Memory B cell (primary cell): ENCODE measurements at regions not wholly inside any gene's neighbourhood (a gene's known extent, or its start where the extent isn't known, plus 50 kb on each side); places are given as distances from the start of the nearest gene placed in this dataset.

Experiments used
- ATAC-seq: fragments of 150-1000 bp; cut with Tn5 transposase; 2 replicates; pipeline ENCODE4 v1.10.0; 2021; ENCODE audit warnings: low read depth, mild to moderate bottlenecking, moderate library complexity
- DNase-seq, 2 donors: peaks; one replicate each; pipeline ENCODE4 v3.0.0; 2022; ENCODE audit warnings: low spot score in 2 of 2
- H3K27ac Mint-ChIP-seq: one replicate; pipeline ENCODE4 v1.8.0; 2022; ENCODE audit warnings: mild to moderate bottlenecking, moderate library complexity, mixed read lengths
- H3K27me3 Mint-ChIP-seq: one replicate; pipeline ENCODE4 v1.8.0; 2022; ENCODE audit warnings: mixed read lengths
- H3K36me3 Mint-ChIP-seq: one replicate; pipeline ENCODE4 v1.8.0; 2022; ENCODE audit warnings: mild to moderate bottlenecking, mixed read lengths
- H3K4me1 Mint-ChIP-seq: one replicate; pipeline ENCODE4 v1.8.0; 2022; ENCODE audit warnings: mixed read lengths
- H3K4me3 Mint-ChIP-seq: one replicate; pipeline ENCODE4 v1.8.0; 2022; ENCODE audit warnings: mild to moderate bottlenecking, moderate library complexity, mixed read lengths
- H3K9me3 Mint-ChIP-seq: one replicate; pipeline ENCODE4 v1.8.0; 2022; ENCODE audit warnings: mixed read lengths

DNA sequence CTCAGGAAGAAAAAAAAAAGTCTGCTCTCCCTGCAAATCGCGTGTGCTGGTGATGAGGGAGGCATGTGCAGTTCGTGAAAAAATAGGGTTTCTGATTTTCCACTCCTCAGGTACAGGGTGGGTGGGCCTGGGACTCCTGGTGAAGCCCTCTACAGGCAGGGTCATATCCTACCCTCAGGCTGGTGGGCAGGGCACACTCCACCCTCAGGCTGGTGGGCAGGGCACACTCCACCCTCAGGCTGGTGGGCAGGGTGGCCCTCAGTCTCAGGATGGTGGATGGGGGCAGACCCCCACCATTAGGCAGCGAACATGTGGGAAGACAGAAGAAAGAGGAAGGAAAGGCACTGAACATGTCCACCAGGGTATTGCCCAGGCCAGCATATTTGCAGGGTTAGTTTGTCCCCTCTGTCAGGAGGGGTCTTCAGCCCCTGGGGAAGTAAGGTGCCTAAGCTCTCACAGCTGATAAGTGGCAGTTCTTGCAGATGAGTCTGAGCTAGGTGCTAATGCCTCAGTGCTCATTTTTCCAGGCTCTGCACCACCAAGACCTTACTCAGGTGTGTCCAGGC is 95.2 kb upstream of the RAB6C start:
- ATAC-seq = no peak
- H3K4me1 Mint-ChIP-seq = no peaks in the 10 kb centered on the region
- DNase-seq = no peak
- no peak overlapping the region for H3K27ac Mint-ChIP-seq
- no peaks in the 10 kb centered on the region for H3K36me3 Mint-ChIP-seq
- H3K27me3 Mint-ChIP-seq = peaks cover 4% of the 10 kb centered on the region
- H3K4me3 Mint-ChIP-seq = no peak overlapping the region
- no peaks in the 10 kb centered on the region for H3K9me3 Mint-ChIP-seq

- ATAC-seq (no peak), DNase-seq (no peak)
- Mint-ChIP-seq H3K36me3 (no peaks in the 10 kb centered on the region), H3K27me3 (peaks cover 7% of the 10 kb centered on the region), H3K9me3 (no peaks in the 10 kb centered on the region), H3K27ac (no peak overlapping the region), H3K4me1 (no peaks in the 10 kb centered on the region), H3K4me3 (no peak overlapping the region)
Measured at GRCh38 chr2:129885735-129886134, 93.7 kb upstream of the RAB6C start.

GRCh38 chr2:129887688-129888266 is 91.7 kb upstream of the RAB6C start:
- no peak for DNase-seq
- H3K36me3 Mint-ChIP-seq = no peaks in the 10 kb centered on the region
- no peaks in the 10 kb centered on the region for H3K9me3 Mint-ChIP-seq
- ATAC-seq = no peak
- no peak overlapping the region for H3K27ac Mint-ChIP-seq
- H3K27me3 Mint-ChIP-seq = peaks cover 10% of the 10 kb centered on the region
- no peak overlapping the region for H3K4me3 Mint-ChIP-seq
- no peaks in the 10 kb centered on the region for H3K4me1 Mint-ChIP-seq

DNA sequence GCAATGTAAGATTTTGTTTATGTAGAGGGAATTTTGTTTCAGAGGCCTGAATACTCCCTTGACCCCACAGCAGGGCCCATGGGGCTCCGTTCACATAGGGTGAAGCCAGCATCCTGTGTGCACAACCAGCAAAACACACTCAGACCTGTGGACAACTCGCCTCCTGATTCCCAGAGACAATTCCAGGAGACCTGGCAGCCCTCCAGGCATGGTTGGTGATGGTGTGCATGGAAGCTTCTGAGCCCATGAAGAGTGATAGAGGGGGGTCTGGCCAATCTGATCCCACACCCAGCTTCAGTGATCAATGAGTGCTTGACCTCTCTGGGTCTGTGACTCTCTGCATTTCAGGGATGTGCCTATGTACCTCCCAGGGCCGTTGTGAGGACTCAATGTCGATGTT is 91.0 kb upstream of the RAB6C start:
- H3K27me3 Mint-ChIP-seq = peaks cover 10% of the 10 kb centered on the region

DNA sequence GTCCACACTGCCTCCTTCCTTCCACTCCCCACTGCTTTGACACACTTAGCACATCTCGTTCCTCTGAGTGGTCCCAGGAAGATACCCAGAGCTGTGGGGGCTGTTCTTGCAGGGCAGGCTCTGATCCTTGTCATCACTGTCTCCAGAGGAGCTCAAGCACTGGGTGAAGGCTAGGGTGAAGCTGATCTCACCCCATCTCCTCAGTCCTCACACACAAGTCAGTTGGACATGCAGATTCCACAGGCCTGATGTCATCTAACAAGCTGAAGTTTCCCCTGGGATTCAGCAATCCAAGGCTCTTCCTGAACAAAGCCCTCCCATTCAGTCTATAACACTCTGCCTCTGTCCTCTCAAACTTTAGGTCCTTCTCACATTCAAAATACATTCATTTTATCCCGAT is 90.6 kb upstream of the RAB6C start:
- DNase-seq = no peak
- H3K9me3 Mint-ChIP-seq = no peaks in the 10 kb centered on the region
- H3K36me3 Mint-ChIP-seq = no peaks in the 10 kb centered on the region
- H3K4me3 Mint-ChIP-seq = no peak overlapping the region
- no peak overlapping the region for H3K27ac Mint-ChIP-seq
- no peak for ATAC-seq
- H3K27me3 Mint-ChIP-seq = peaks cover 10% of the 10 kb centered on the region
- no peaks in the 10 kb centered on the region for H3K4me1 Mint-ChIP-seq

More for the DNA sequence above, 91.0 kb upstream of the RAB6C start:
- H3K4me3 Mint-ChIP-seq = no peak overlapping the region
- ATAC-seq = no peak
- no peaks in the 10 kb centered on the region for H3K9me3 Mint-ChIP-seq
- H3K4me1 Mint-ChIP-seq = no peaks in the 10 kb centered on the region
- no peak overlapping the region for H3K27ac Mint-ChIP-seq
- H3K36me3 Mint-ChIP-seq = no peaks in the 10 kb centered on the region
- DNase-seq = no peak

DNA sequence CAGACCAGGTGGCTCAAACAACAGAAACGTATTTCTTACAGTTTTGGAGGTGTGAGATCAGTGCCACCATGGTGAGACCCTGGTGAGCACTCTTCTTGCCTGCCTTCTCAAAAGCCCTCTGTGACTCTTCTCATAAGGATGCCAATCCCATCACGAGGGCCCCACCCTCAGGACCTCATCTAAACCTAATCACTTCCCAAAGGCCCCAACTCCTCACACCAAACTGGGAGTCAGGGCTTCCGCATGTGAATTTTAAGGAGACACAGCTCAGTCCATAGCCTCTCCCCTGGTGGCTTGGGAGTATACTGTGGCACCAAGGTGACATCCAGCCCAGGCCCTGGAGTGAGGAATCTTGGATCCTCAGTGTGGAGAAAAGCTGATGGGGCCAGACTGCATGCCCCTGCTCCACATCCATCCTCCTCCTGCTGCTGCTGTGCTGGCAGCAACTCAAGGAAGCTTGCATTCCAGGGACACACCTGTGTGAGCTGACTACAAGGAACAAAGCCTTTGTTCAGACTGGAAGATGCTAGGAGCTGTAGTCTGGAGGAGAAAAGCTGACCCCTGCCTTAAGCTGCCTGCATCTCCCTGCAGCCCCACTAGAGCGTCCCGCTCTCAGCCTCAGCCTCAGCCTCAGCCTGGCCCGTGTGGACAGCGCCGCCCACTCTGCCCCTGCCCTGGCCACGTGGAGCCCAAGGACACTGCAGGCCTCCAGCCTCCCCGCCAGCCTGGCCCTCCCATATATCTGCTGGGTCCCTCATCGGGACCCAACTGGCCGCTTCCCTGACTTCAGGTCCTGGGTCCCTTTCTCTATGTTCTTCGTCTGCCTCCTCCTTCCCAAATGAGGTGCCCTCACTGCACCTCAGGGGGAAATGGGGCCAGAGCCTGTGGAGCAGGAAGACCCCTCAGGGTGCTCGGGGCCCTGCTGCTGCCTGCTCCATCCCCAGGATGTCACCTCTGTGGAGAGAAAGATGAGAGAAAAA is 87.8 kb upstream of the RAB6C start:
- ATAC-seq = no peak
- Mint-ChIP-seq H3K9me3 (no peaks in the 10 kb centered on the region), H3K36me3 (no peaks in the 10 kb centered on the region), H3K27me3 (peaks cover 21% of the 10 kb centered on the region), H3K27ac (no peak overlapping the region), H3K4me3 (no peak overlapping the region), H3K4me1 (no peaks in the 10 kb centered on the region)
- DNase-seq = no peak

DNA sequence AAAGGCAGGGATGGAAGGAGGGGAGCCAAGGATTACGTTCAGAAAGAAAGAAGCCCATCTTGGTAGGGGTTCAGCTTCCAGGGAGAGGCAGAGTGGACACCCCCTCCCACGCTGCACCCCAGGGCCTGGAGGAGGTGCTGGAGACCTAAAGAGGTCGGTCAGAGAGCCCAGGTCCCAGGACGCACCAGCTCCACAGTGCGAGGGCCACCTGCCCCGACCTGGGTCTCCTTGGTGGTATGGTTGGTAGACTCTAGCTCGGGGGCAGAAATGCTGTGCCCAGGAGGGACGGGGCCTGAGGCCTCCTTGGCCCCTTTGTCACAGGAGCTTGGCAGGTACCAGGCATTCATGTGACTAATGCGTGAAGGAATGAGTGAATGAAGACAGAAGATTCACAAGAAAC is 87.1 kb upstream of the RAB6C start:
- H3K9me3 Mint-ChIP-seq = no peaks in the 10 kb centered on the region
- no peak for ATAC-seq
- no peaks in the 10 kb centered on the region for H3K36me3 Mint-ChIP-seq
- H3K27me3 Mint-ChIP-seq = peaks cover 23% of the 10 kb centered on the region
- DNase-seq = no peak
- H3K4me3 Mint-ChIP-seq = no peak overlapping the region
- no peaks in the 10 kb centered on the region for H3K4me1 Mint-ChIP-seq
- H3K27ac Mint-ChIP-seq = no peak overlapping the region

- no peaks in the 10 kb centered on the region for H3K36me3 Mint-ChIP-seq
- H3K27ac Mint-ChIP-seq = no peak overlapping the region
- ATAC-seq (no peak), DNase-seq (no peak)
- no peak overlapping the region for H3K4me3 Mint-ChIP-seq
- H3K9me3 Mint-ChIP-seq = no peaks in the 10 kb centered on the region
- no peaks in the 10 kb centered on the region for H3K4me1 Mint-ChIP-seq
- H3K27me3 Mint-ChIP-seq = peaks cover 19% of the 10 kb centered on the region
Measured at GRCh38 chr2:129892773-129893172, 86.7 kb upstream of the RAB6C start.

GRCh38 chr2:129893244-129893643 is 86.2 kb upstream of the RAB6C start:
- Mint-ChIP-seq H3K36me3 (no peaks in the 10 kb centered on the region), H3K4me3 (no peak overlapping the region), H3K9me3 (no peaks in the 10 kb centered on the region), H3K4me1 (no peaks in the 10 kb centered on the region), H3K27ac (no peak overlapping the region), H3K27me3 (peaks cover 19% of the 10 kb centered on the region)
- ATAC-seq (no peak), DNase-seq (no peak)

- Mint-ChIP-seq H3K4me3 (no peak overlapping the region), H3K36me3 (no peaks in the 10 kb centered on the region), H3K27ac (no peak overlapping the region), H3K9me3 (peaks cover 2% of the 10 kb centered on the region), H3K27me3 (peaks cover 19% of the 10 kb centered on the region), H3K4me1 (no peaks in the 10 kb centered on the region)
- DNase-seq (no peak), ATAC-seq (no peak)
Measured at GRCh38 chr2:129894616-129895015, 84.8 kb upstream of the RAB6C start.

DNA sequence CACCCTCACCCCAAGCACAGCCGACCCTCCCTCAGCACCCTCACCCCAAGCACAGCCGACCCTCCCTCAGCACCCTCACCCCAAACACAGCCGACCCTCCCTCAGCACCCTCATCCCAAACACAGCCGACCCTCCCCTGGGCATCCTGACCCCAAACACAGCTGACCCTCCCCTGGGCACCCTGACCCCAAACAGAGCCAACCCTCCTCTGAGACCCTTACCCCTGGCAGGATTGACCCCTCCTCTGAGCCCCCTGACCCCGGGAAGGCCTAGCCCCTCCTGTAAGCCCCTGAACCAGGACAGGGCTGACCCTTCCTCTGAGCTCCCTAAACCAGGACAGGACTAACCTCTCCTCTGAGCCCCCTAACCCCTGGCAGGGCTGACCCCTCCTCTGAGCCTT is 84.4 kb upstream of the RAB6C start:
- ATAC-seq (no peak), DNase-seq (no peak)
- H3K9me3 Mint-ChIP-seq = peaks cover 4% of the 10 kb centered on the region
- no peaks in the 10 kb centered on the region for H3K36me3 Mint-ChIP-seq
- H3K4me3 Mint-ChIP-seq = no peak overlapping the region
- H3K4me1 Mint-ChIP-seq = no peaks in the 10 kb centered on the region
- H3K27ac Mint-ChIP-seq = no peak overlapping the region
- H3K27me3 Mint-ChIP-seq = peaks cover 18% of the 10 kb centered on the region

GRCh38 chr2:129895526-129896082 is 83.9 kb upstream of the RAB6C start:
- ATAC-seq (no peak), DNase-seq (no peak)
- no peak overlapping the region for H3K4me3 Mint-ChIP-seq
- peaks cover 5% of the 10 kb centered on the region for H3K9me3 Mint-ChIP-seq
- H3K27me3 Mint-ChIP-seq = peaks cover 16% of the 10 kb centered on the region
- no peaks in the 10 kb centered on the region for H3K4me1 Mint-ChIP-seq
- no peaks in the 10 kb centered on the region for H3K36me3 Mint-ChIP-seq
- H3K27ac Mint-ChIP-seq = no peak overlapping the region

GRCh38 chr2:129896226-129897100 is 83.0 kb upstream of the RAB6C start:
- H3K36me3 Mint-ChIP-seq = no peaks in the 10 kb centered on the region
- no peak overlapping the region for H3K4me3 Mint-ChIP-seq
- ATAC-seq (no peak), DNase-seq (no peak)
- H3K9me3 Mint-ChIP-seq = peaks cover 7% of the 10 kb centered on the region
- no peak overlapping the region for H3K27ac Mint-ChIP-seq
- no peaks in the 10 kb centered on the region for H3K4me1 Mint-ChIP-seq
- peaks cover 16% of the 10 kb centered on the region for H3K27me3 Mint-ChIP-seq
